ENCODE measurements at regions not wholly inside any gene's neighbourhood (a gene's known extent, or its start where the extent isn't known, plus 50 kb on each side); places are given as distances from the start of the nearest gene placed in this dataset.

GRCh38 chr16:79808731-79809130 lies 208.2 kb upstream of the MAF start:
- TF ChIP-seq CTCF (IDR thresholded peaks at IDR 0.05) (no peak), POLR2A (IDR thresholded peaks at IDR 0.05) (no peak)
